Prostate gland (tissue), 2 donors: ENCODE measurements at regions not wholly inside any gene's neighbourhood (a gene's known extent, or its start where the extent isn't known, plus 50 kb on each side); places are given as distances from the start of the nearest gene placed in this dataset.

Experiments used
- DNase-seq: peaks from one replicate; pipeline ENCODE4 v3.0.0-alpha.2; 2019; ENCODE audit warnings: low spot score
- H3K27ac ChIP-seq, 2 donors: fragments of 200-600 bp; sonication (generic); 2 replicates each; pipeline ENCODE4 v1.5.1; 2017 to 2019
- H3K27me3 ChIP-seq: fragments of 200-600 bp; sonication (generic); replicated peaks from 2 replicates; pipeline ENCODE4 v1.5.1; 2019; ENCODE audit not compliant: insufficient read depth
- H3K36me3 ChIP-seq, 2 donors: fragments of 200-600 bp; sonication (generic); 1 replicate in 1 of 2; 2 replicates in 1 of 2; pipeline versions ENCODE4 v1.5.1 to v1.8.1; 2017 to 2019
- H3K4me1 ChIP-seq: fragments of 200-600 bp; sonication (generic); replicated peaks from 2 replicates; pipeline ENCODE4 v1.5.1; 2019
- H3K4me3 ChIP-seq, 2 donors: fragments of 200-600 bp; sonication (generic); 2 replicates each; pipeline ENCODE4 v1.5.1; 2017 to 2019
- H3K9me3 ChIP-seq: fragments of 200-600 bp; sonication (generic); 2 replicates; pipeline ENCODE4 v1.5.1; 2017
- CTCF ChIP-seq, 4 experiments: fragments of 200-600 bp in 2 of 4; fragments of 450-650 bp in 2 of 4; sonication (generic) in 2 of 4; IDR thresholded peaks; 1 replicate in 3 of 4; 2 replicates in 1 of 4; pipeline ENCODE4 v1.5.1; 2016 to 2019; ENCODE audit warnings: antibody characterized with exemption in 4 of 4, mild to moderate bottlenecking in 2 of 4, moderate library complexity in 2 of 4
- POLR2A ChIP-seq: fragments of 450-650 bp; IDR thresholded peaks from one replicate; pipeline ENCODE4 v1.6.1; 2016; ENCODE audit warnings: antibody characterized with exemption, mild to moderate bottlenecking
- POLR2AphosphoS5 ChIP-seq: sonication (generic); formaldehyde crosslinking; IDR thresholded peaks from one replicate; pipeline ENCODE4 v1.6.1; 2017; ENCODE audit warnings: antibody characterized with exemption
- WGBS: methylation state at CpG from one replicate; pipeline ENCODE4 v1.1.5; 2018; 5-methylcytosine and 5-hydroxymethylcytosine counted together
- intact Hi-C: fragments of 100-400 bp; cut with DNase I; formaldehyde crosslinking; loops from one replicate; pipeline ENCODE4 v1.14.2; 2022

GRCh38 chr1:61583703-61584102 is 141.2 kb downstream of the TM2D1 start:
- WGBS: 72% methylated on average over 2 of the region's 2 CpGs
- intact Hi-C loops: no loop called here
- H3K36me3 ChIP-seq: no peaks in the 10 kb centered on the region
- DNase-seq: no peak
- H3K4me1 ChIP-seq: no peaks in the 10 kb centered on the region
- no peaks in the 10 kb centered on the region for H3K9me3 ChIP-seq
- no peak for TF ChIP-seq POLR2AphosphoS5
- no peak for TF ChIP-seq CTCF (IDR thresholded peaks at IDR 0.05)
- no peak for TF ChIP-seq POLR2A
- no peak overlapping the region for H3K27ac ChIP-seq
- no peaks in the 10 kb centered on the region for H3K27me3 ChIP-seq
- H3K4me3 ChIP-seq: no peak overlapping the region

GRCh38 chr1:61581251-61581650 is 143.7 kb downstream of the TM2D1 start:
- no peaks in the 10 kb centered on the region for H3K27me3 ChIP-seq
- no peak overlapping the region for H3K4me3 ChIP-seq
- WGBS: 92% methylated on average over 2 of the region's 2 CpGs
- H3K27ac ChIP-seq: no peak overlapping the region
- intact Hi-C loops: no loop called here
- no peak for DNase-seq
- H3K9me3 ChIP-seq: no peaks in the 10 kb centered on the region
- TF ChIP-seq POLR2A: no peak
- no peak for TF ChIP-seq CTCF (IDR thresholded peaks at IDR 0.05)
- no peak for TF ChIP-seq POLR2AphosphoS5
- no peaks in the 10 kb centered on the region for H3K4me1 ChIP-seq
- no peaks in the 10 kb centered on the region for H3K36me3 ChIP-seq

GRCh38 chr1:61580417-61580816 is 144.5 kb downstream of the TM2D1 start:
- no peaks in the 10 kb centered on the region for H3K4me1 ChIP-seq
- 95% methylated on average over 2 of the region's 2 CpGs for WGBS
- no peak overlapping the region for H3K4me3 ChIP-seq
- no peaks in the 10 kb centered on the region for H3K36me3 ChIP-seq
- no peak for DNase-seq
- H3K9me3 ChIP-seq: no peaks in the 10 kb centered on the region
- no peak for TF ChIP-seq POLR2AphosphoS5
- TF ChIP-seq POLR2A: no peak
- no peak for TF ChIP-seq CTCF (IDR thresholded peaks at IDR 0.05)
- intact Hi-C loops: no loop called here
- no peaks in the 10 kb centered on the region for H3K27me3 ChIP-seq
- H3K27ac ChIP-seq: no peak overlapping the region

GRCh38 chr1:61579802-61580201 is 145.1 kb downstream of the TM2D1 start:
- DNase-seq: no peak
- no peak overlapping the region for H3K4me3 ChIP-seq
- no peaks in the 10 kb centered on the region for H3K36me3 ChIP-seq
- no peak overlapping the region for H3K27ac ChIP-seq
- intact Hi-C loops: no loop called here
- H3K4me1 ChIP-seq: no peaks in the 10 kb centered on the region
- 94% methylated on average over 1 of the region's 1 CpG for WGBS
- TF ChIP-seq POLR2AphosphoS5: no peak
- TF ChIP-seq CTCF (IDR thresholded peaks at IDR 0.05): no peak
- TF ChIP-seq POLR2A: no peak
- H3K27me3 ChIP-seq: no peaks in the 10 kb centered on the region
- no peaks in the 10 kb centered on the region for H3K9me3 ChIP-seq

- 94% methylated on average over 3 of the region's 3 CpGs for WGBS
- no peak for DNase-seq
- TF ChIP-seq POLR2A (no peak), CTCF (IDR thresholded peaks at IDR 0.05) (no peak), POLR2AphosphoS5 (no peak)
- no peaks in the 10 kb centered on the region for H3K9me3 ChIP-seq
- intact Hi-C loops: no loop called here
- H3K4me3 ChIP-seq: no peak overlapping the region
- no peaks in the 10 kb centered on the region for H3K4me1 ChIP-seq
- no peak overlapping the region for H3K27ac ChIP-seq
- H3K27me3 ChIP-seq: no peaks in the 10 kb centered on the region
- no peaks in the 10 kb centered on the region for H3K36me3 ChIP-seq
Measured at GRCh38 chr1:61572046-61572445, 152.9 kb downstream of the TM2D1 start.
